IPS DF 6.9 (cell line): ENCODE measurements at regions not wholly inside any gene's neighbourhood (a gene's known extent, or its start where the extent isn't known, plus 50 kb on each side); places are given as distances from the start of the nearest gene placed in this dataset.
"Not testable (repeated sequence)": the region's sequence is repeated elsewhere in the genome, so short reads cannot be mapped to it uniquely, and the experiment has no call there.

Experiments
- DNase-seq: peaks from one replicate; pipeline ENCODE4 v3.0.0-alpha.2; 2013; ENCODE audit warnings: low read depth, low spot score
- H3K27ac ChIP-seq: one replicate; pipeline ENCODE4 v1.5.1; 2013; ENCODE audit warnings: low read length, control low read depth
- H3K27me3 ChIP-seq: 2 replicates; pipeline ENCODE4 v1.6.1; 2013; ENCODE audit warnings: mild to moderate bottlenecking, low read length; ENCODE audit not compliant: control insufficient read depth, insufficient read depth
- H3K36me3 ChIP-seq: 2 replicates; pipeline ENCODE4 v1.6.1; 2013; ENCODE audit warnings: low read length; ENCODE audit not compliant: control insufficient read depth, insufficient read depth
- H3K4me1 ChIP-seq: 2 replicates; pipeline ENCODE4 v1.6.1; 2013; ENCODE audit warnings: low read length; ENCODE audit not compliant: control insufficient read depth, insufficient read depth
- H3K4me3 ChIP-seq: 2 replicates; pipeline ENCODE4 v1.5.1; 2013; ENCODE audit warnings: mild to moderate bottlenecking, low read length
- H3K9me3 ChIP-seq: 2 replicates; pipeline ENCODE4 v1.6.1; 2013; ENCODE audit warnings: low read length, inconsistent platforms; ENCODE audit not compliant: control insufficient read depth, insufficient read depth
- WGBS: extraction: QIAGEN DNeasy Blood & Tissue Kit; methylation state at CpG from one replicate; pipeline ENCODE4 v1.1.7; 2013; ENCODE audit warnings: mixed read lengths, missing lambda C conversion rate; ENCODE audit not compliant: insufficient read length, insufficient coverage; 5-methylcytosine and 5-hydroxymethylcytosine counted together

GRCh38 chr14:55909879-55910278 is 208.3 kb upstream of the PELI2 start:
- no peak for DNase-seq
- Histone ChIP-seq H3K27ac (no peak overlapping the region), H3K4me3 (no peak overlapping the region), H3K9me3 (no peaks in the 10 kb centered on the region), H3K4me1 (no peaks in the 10 kb centered on the region), H3K36me3 (no peaks in the 10 kb centered on the region), H3K27me3 (no peaks in the 10 kb centered on the region)
- no CpG with 5 or more reads among the region's 1 CpG for WGBS

- no peak overlapping the region for H3K4me3 ChIP-seq
- no peak overlapping the region for H3K27ac ChIP-seq
- no peaks in the 10 kb centered on the region for H3K4me1 ChIP-seq
- DNase-seq = no peak
- WGBS = no CpG with 5 or more reads among the region's 2 CpGs
- H3K9me3 ChIP-seq = no peaks in the 10 kb centered on the region
- no peaks in the 10 kb centered on the region for H3K36me3 ChIP-seq
- no peaks in the 10 kb centered on the region for H3K27me3 ChIP-seq
These were observed 207.5 kb upstream of the PELI2 start for GRCh38 chr14:55910601-55911243.

GRCh38 chr14:55911776-55912175 is 206.4 kb upstream of the PELI2 start:
- Histone ChIP-seq H3K9me3 (no peaks in the 10 kb centered on the region), H3K27ac (no peak overlapping the region), H3K4me1 (no peaks in the 10 kb centered on the region), H3K36me3 (no peaks in the 10 kb centered on the region), H3K4me3 (no peak overlapping the region), H3K27me3 (no peaks in the 10 kb centered on the region)
- DNase-seq = no peak
- no CpG with 5 or more reads among the region's 4 CpGs for WGBS

GRCh38 chr14:55912344-55912743 is 205.9 kb upstream of the PELI2 start:
- H3K27me3 ChIP-seq = no peaks in the 10 kb centered on the region

GRCh38 chr14:55913324-55914025 is 204.7 kb upstream of the PELI2 start:
- no peaks in the 10 kb centered on the region for H3K36me3 ChIP-seq
- no peaks in the 10 kb centered on the region for H3K9me3 ChIP-seq
- H3K27ac ChIP-seq = no peak overlapping the region
- H3K4me3 ChIP-seq = no peak overlapping the region
- H3K27me3 ChIP-seq = no peaks in the 10 kb centered on the region
- no peaks in the 10 kb centered on the region for H3K4me1 ChIP-seq
- WGBS = no CpG with 5 or more reads among the region's 8 CpGs
- no peak for DNase-seq

More at GRCh38 chr14:55912344-55912743, 205.9 kb upstream of the PELI2 start:
- no peak overlapping the region for H3K27ac ChIP-seq
- no peaks in the 10 kb centered on the region for H3K36me3 ChIP-seq
- H3K9me3 ChIP-seq = no peaks in the 10 kb centered on the region
- WGBS = no CpG with 5 or more reads among the region's 5 CpGs
- H3K4me1 ChIP-seq = no peaks in the 10 kb centered on the region
- no peak overlapping the region for H3K4me3 ChIP-seq
- no peak for DNase-seq

- H3K27me3 ChIP-seq = no peaks in the 10 kb centered on the region
- H3K9me3 ChIP-seq = no peaks in the 10 kb centered on the region
- no peak overlapping the region for H3K4me3 ChIP-seq
- H3K36me3 ChIP-seq = no peaks in the 10 kb centered on the region
- no peak for DNase-seq
- no peak overlapping the region for H3K27ac ChIP-seq
- no peaks in the 10 kb centered on the region for H3K4me1 ChIP-seq
These were observed 203.4 kb upstream of the PELI2 start for GRCh38 chr14:55914771-55915170.

- DNase-seq = no peak
- Histone ChIP-seq H3K27me3 (no peaks in the 10 kb centered on the region), H3K4me3 (no peak overlapping the region), H3K36me3 (no peaks in the 10 kb centered on the region), H3K27ac (no peak overlapping the region), H3K9me3 (no peaks in the 10 kb centered on the region), H3K4me1 (no peaks in the 10 kb centered on the region)
- WGBS = no CpG with 5 or more reads among the region's 1 CpG
These were observed 202.8 kb upstream of the PELI2 start for GRCh38 chr14:55915456-55915855.

GRCh38 chr14:55919800-55920199 is 198.4 kb upstream of the PELI2 start:
- not testable (repeated sequence) for H3K36me3 ChIP-seq, H3K4me3 ChIP-seq, H3K4me1 ChIP-seq, H3K9me3 ChIP-seq, H3K27ac ChIP-seq, H3K27me3 ChIP-seq, DNase-seq
- WGBS = no CpG with 5 or more reads among the region's 13 CpGs

GRCh38 chr14:55921511-55921910 is 196.7 kb upstream of the PELI2 start:
- H3K4me3 ChIP-seq = no peak overlapping the region
- H3K9me3 ChIP-seq = no peaks in the 10 kb centered on the region
- no peak for DNase-seq
- no peak overlapping the region for H3K27ac ChIP-seq
- whole genome bisulfite sequencing = no CpG with 5 or more reads among the region's 1 CpG
- H3K36me3 ChIP-seq = no peaks in the 10 kb centered on the region
- H3K4me1 ChIP-seq = no peaks in the 10 kb centered on the region
- H3K27me3 ChIP-seq = no peaks in the 10 kb centered on the region

GRCh38 chr14:55926007-55926406 is 192.2 kb upstream of the PELI2 start:
- no peaks in the 10 kb centered on the region for H3K4me1 ChIP-seq
- no CpG with 5 or more reads among the region's 6 CpGs for WGBS
- no peaks in the 10 kb centered on the region for H3K27me3 ChIP-seq
- no peak for DNase-seq
- H3K27ac ChIP-seq = no peak overlapping the region
- H3K4me3 ChIP-seq = no peak overlapping the region
- no peaks in the 10 kb centered on the region for H3K36me3 ChIP-seq
- no peaks in the 10 kb centered on the region for H3K9me3 ChIP-seq

GRCh38 chr14:55927028-55927427 is 191.2 kb upstream of the PELI2 start:
- Histone ChIP-seq H3K27me3 (no peaks in the 10 kb centered on the region), H3K27ac (no peak overlapping the region), H3K4me3 (no peak overlapping the region), H3K4me1 (no peaks in the 10 kb centered on the region), H3K36me3 (no peaks in the 10 kb centered on the region), H3K9me3 (no peaks in the 10 kb centered on the region)
- no CpG with 5 or more reads among the region's 2 CpGs for WGBS
- no peak for DNase-seq
